CD14-positive monocyte (primary cell): ENCODE measurements at regions not wholly inside any gene's neighbourhood (a gene's known extent, or its start where the extent isn't known, plus 50 kb on each side); places are given as distances from the start of the nearest gene placed in this dataset.

Experiments used
- DNase-seq, 3 donors: peaks; one replicate each; pipeline ENCODE4 v3.0.0-alpha.2; 2011 to 2022
- H2AFZ ChIP-seq: 2 replicates; pipeline ENCODE4 v1.6.0; 2012; ENCODE audit warnings: mild to moderate bottlenecking, low read depth, low read length, inconsistent platforms; ENCODE audit not compliant: insufficient read depth, poor library complexity, severe bottlenecking
- H3K27ac ChIP-seq, 2 donors: 1 replicate in 1 of 2; 2 replicates in 1 of 2; pipeline ENCODE4 v1.5.1; 2012 to 2013; ENCODE audit warnings: low read length in 2 of 2, control low read depth in 1 of 2, inconsistent platforms in 1 of 2, low read depth in 1 of 2, mild to moderate bottlenecking in 1 of 2
- H3K27me3 ChIP-seq, 2 donors: one replicate each; pipeline versions ENCODE4 v1.6.0 to v1.6.1; 2011 to 2013; ENCODE audit warnings: low read length in 2 of 2; ENCODE audit not compliant: control insufficient read depth in 2 of 2, insufficient read depth in 2 of 2
- H3K36me3 ChIP-seq, 2 donors: replicated peaks in 1 of 2; 1 replicate in 1 of 2; 2 replicates in 1 of 2; pipeline versions ENCODE4 v1.5.1 to v1.6.1; 2012 to 2013; ENCODE audit warnings: low read length in 2 of 2, control low read depth in 1 of 2, inconsistent platforms in 1 of 2, mild to moderate bottlenecking in 1 of 2; ENCODE audit not compliant: insufficient read depth in 2 of 2, control insufficient read depth in 1 of 2
- H3K4me1 ChIP-seq, 2 donors: 1 replicate in 1 of 2; 2 replicates in 1 of 2; pipeline versions ENCODE4 v1.5.1 to v1.6.1; 2012 to 2013; ENCODE audit warnings: low read length in 2 of 2, control low read depth in 1 of 2, inconsistent platforms in 1 of 2, mild to moderate bottlenecking in 1 of 2, moderate library complexity in 1 of 2; ENCODE audit not compliant: insufficient read depth in 2 of 2, control insufficient read depth in 1 of 2
- H3K4me2 ChIP-seq: replicated peaks from 2 replicates; pipeline ENCODE3; 2012; ENCODE audit warnings: low read length, moderate library complexity, mild to moderate bottlenecking; ENCODE audit not compliant: poor library complexity, severe bottlenecking; ENCODE audit errors: extremely low read depth
- H3K4me3 ChIP-seq, 3 experiments: fragments of 200-600 bp in 1 of 3; sonication (generic) in 1 of 3; replicated peaks in 1 of 3; 1 replicate in 2 of 3; 2 replicates in 1 of 3; pipeline ENCODE4 v1.5.1; 2011 to 2013; ENCODE audit warnings: low read length in 3 of 3, mild to moderate bottlenecking in 3 of 3, control low read depth in 2 of 3, low read depth in 2 of 3, inconsistent platforms in 1 of 3, moderate library complexity in 1 of 3
- H3K79me2 ChIP-seq: 2 replicates; pipeline ENCODE4 v1.6.0; 2012; ENCODE audit warnings: mild to moderate bottlenecking, control low read depth, inconsistent platforms, low read length, moderate library complexity; ENCODE audit not compliant: insufficient read depth
- H3K9ac ChIP-seq: 2 replicates; pipeline ENCODE4 v1.6.0; 2017; ENCODE audit warnings: low read length, mild to moderate bottlenecking; ENCODE audit not compliant: insufficient read depth, poor library complexity, severe bottlenecking
- H3K9me3 ChIP-seq, 2 donors: replicated peaks in 1 of 2; 1 replicate in 1 of 2; 2 replicates in 1 of 2; pipeline versions ENCODE4 v1.5.1 to v1.6.1; 2012 to 2013; ENCODE audit warnings: low read length in 2 of 2, control low read depth in 1 of 2; ENCODE audit not compliant: control insufficient read depth in 1 of 2, insufficient read depth in 1 of 2
- H4K20me1 ChIP-seq: 2 replicates; pipeline ENCODE4 v1.6.0; 2012; ENCODE audit warnings: mild to moderate bottlenecking, low read length, control low read depth, moderate library complexity; ENCODE audit not compliant: insufficient read depth
- H3K27ac Mint-ChIP-seq, 7 donors: one replicate each; pipeline ENCODE4 v1.8.0; 2020; ENCODE audit warnings: mild to moderate bottlenecking in 7 of 7, mixed read lengths in 7 of 7, moderate library complexity in 6 of 7, inconsistent platforms in 2 of 7
- H3K27me3 Mint-ChIP-seq, 3 donors: one replicate each; pipeline ENCODE4 v1.8.0; 2021 to 2022; ENCODE audit warnings: low read depth in 3 of 3, mild to moderate bottlenecking in 3 of 3, mixed read lengths in 3 of 3, moderate library complexity in 3 of 3, inconsistent platforms in 1 of 3
- H3K36me3 Mint-ChIP-seq, 2 donors: one replicate each; pipeline ENCODE4 v1.8.0; 2020; ENCODE audit warnings: mixed read lengths in 2 of 2, inconsistent platforms in 1 of 2, mild to moderate bottlenecking in 1 of 2
- H3K4me1 Mint-ChIP-seq: one replicate; pipeline ENCODE4 v1.8.0; 2020; ENCODE audit warnings: mild to moderate bottlenecking, mixed read lengths
- H3K4me3 Mint-ChIP-seq, 2 donors: one replicate each; pipeline ENCODE4 v1.8.0; 2020; ENCODE audit warnings: mild to moderate bottlenecking in 2 of 2, mixed read lengths in 2 of 2, moderate library complexity in 1 of 2
- H3K9me3 Mint-ChIP-seq, 7 donors: one replicate each; pipeline ENCODE4 v1.8.0; 2020 to 2022; ENCODE audit warnings: mixed read lengths in 7 of 7, mild to moderate bottlenecking in 6 of 7, moderate library complexity in 6 of 7, inconsistent platforms in 2 of 7
- CTCF ChIP-seq: fragments of 200-600 bp; IDR thresholded peaks from one replicate; pipeline ENCODE4 v1.8.0; 2022; ENCODE audit warnings: antibody characterized with exemption, mild to moderate bottlenecking
- WGBS: methylation state at CpG from one replicate; pipeline ENCODE4 v1.1.5; 2013; ENCODE audit warnings: missing lambda C conversion rate; ENCODE audit not compliant: insufficient coverage; 5-methylcytosine and 5-hydroxymethylcytosine counted together
- intact Hi-C, 2 donors: fragments of 100-400 bp; cut with micrococcal nuclease; formaldehyde crosslinking; loops; one replicate each; pipeline versions ENCODE4 v1.15.0 to v1.15.1; 2023

- Mint-ChIP-seq H3K4me1 (no peaks in the 10 kb centered on the region), H3K4me3 (no peak overlapping the region), H3K27ac (no peak overlapping the region), H3K9me3 (peaks cover 0 to 4% (median 0%) of the 10 kb centered on the region in 7 donors), H3K27me3 (peaks cover 2 to 8% (median 3%) of the 10 kb centered on the region in 3 donors), H3K36me3 (no peaks in the 10 kb centered on the region)
- no peak for DNase-seq
- H2AFZ ChIP-seq: no peak overlapping the region
- H3K4me1 ChIP-seq: no peaks in the 10 kb centered on the region
- intact Hi-C loops: no loop called here
- no peak overlapping the region for H3K4me3 ChIP-seq
- no peak overlapping the region for H3K27ac ChIP-seq
- H3K79me2 ChIP-seq: no peaks in the 10 kb centered on the region
- no peak overlapping the region for H3K9ac ChIP-seq
- no peaks in the 10 kb centered on the region for H4K20me1 ChIP-seq
- no peak overlapping the region for H3K4me2 ChIP-seq
- peaks cover 0 to 5% of the 10 kb centered on the region in 2 donors for H3K27me3 ChIP-seq
- no peak for TF ChIP-seq CTCF
- 92% methylated on average over 6 of the region's 6 CpGs for WGBS
- no peaks in the 10 kb centered on the region for H3K36me3 ChIP-seq
- no peaks in the 10 kb centered on the region for H3K9me3 ChIP-seq
These were observed 324.3 kb upstream of the IRX4 start for GRCh38 chr5:2207109-2207399.

GRCh38 chr5:2206293-2207108 is 323.8 kb upstream of the IRX4 start:
- no peak overlapping the region for H3K9ac ChIP-seq
- intact Hi-C loops: no loop called here
- no peaks in the 10 kb centered on the region for H3K79me2 ChIP-seq
- no peak overlapping the region for H3K4me2 ChIP-seq
- Mint-ChIP-seq H3K4me3 (no peak overlapping the region), H3K9me3 (peaks cover 0 to 4% (median 0%) of the 10 kb centered on the region in 7 donors), H3K4me1 (no peaks in the 10 kb centered on the region), H3K27ac (no peak overlapping the region), H3K36me3 (no peaks in the 10 kb centered on the region), H3K27me3 (peaks cover 2 to 8% (median 3%) of the 10 kb centered on the region in 3 donors)
- no peak overlapping the region for H2AFZ ChIP-seq
- H3K9me3 ChIP-seq: no peaks in the 10 kb centered on the region
- no peaks in the 10 kb centered on the region for H3K36me3 ChIP-seq
- H4K20me1 ChIP-seq: no peaks in the 10 kb centered on the region
- no peak overlapping the region for H3K27ac ChIP-seq
- H3K27me3 ChIP-seq: peaks cover 0 to 5% of the 10 kb centered on the region in 2 donors
- TF ChIP-seq CTCF: no peak
- 83% methylated on average over 21 of the region's 28 CpGs for WGBS
- H3K4me3 ChIP-seq: no peak overlapping the region
- DNase-seq: no peak
- H3K4me1 ChIP-seq: no peaks in the 10 kb centered on the region
